ENCODE measurements at regions not wholly inside any gene's neighbourhood (a gene's known extent, or its start where the extent isn't known, plus 50 kb on each side); places are given as distances from the start of the nearest gene placed in this dataset.

GRCh38 chr15:69971771-69972170 is 125.9 kb downstream of the TLE3 start:
- TF ChIP-seq, protein P1, sequence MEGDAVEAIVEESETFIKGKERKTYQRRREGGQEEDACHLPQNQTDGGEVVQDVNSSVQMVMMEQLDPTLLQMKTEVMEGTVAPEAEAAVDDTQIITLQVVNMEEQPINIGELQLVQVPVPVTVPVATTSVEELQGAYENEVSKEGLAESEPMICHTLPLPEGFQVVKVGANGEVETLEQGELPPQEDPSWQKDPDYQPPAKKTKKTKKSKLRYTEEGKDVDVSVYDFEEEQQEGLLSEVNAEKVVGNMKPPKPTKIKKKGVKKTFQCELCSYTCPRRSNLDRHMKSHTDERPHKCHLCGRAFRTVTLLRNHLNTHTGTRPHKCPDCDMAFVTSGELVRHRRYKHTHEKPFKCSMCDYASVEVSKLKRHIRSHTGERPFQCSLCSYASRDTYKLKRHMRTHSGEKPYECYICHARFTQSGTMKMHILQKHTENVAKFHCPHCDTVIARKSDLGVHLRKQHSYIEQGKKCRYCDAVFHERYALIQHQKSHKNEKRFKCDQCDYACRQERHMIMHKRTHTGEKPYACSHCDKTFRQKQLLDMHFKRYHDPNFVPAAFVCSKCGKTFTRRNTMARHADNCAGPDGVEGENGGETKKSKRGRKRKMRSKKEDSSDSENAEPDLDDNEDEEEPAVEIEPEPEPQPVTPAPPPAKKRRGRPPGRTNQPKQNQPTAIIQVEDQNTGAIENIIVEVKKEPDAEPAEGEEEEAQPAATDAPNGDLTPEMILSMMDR (IDR thresholded peaks at IDR 0.05), result no peak
- TF ChIP-seq POLR2AphosphoS5 (IDR thresholded peaks at IDR 0.05) (no peak), POLR2A (IDR thresholded peaks at IDR 0.05) (no peak), EP300 (IDR thresholded peaks at IDR 0.05) (no peak)

Measured in sigmoid colon (tissue), 4 donors.